ENCODE measurements at regions not wholly inside any gene's neighbourhood (a gene's known extent, or its start where the extent isn't known, plus 50 kb on each side); places are given as distances from the start of the nearest gene placed in this dataset.
"Not testable (repeated sequence)": the region's sequence is repeated elsewhere in the genome, so short reads cannot be mapped to it uniquely, and the experiment has no call there.

GRCh38 chr15:38789566-38789965 is 225.0 kb upstream of the RASGRP1 start:
- no peaks in the 10 kb centered on the region for H3K27me3 ChIP-seq
- TF ChIP-seq POLR2A (IDR thresholded peaks at IDR 0.05), result no peak
- no peak for TF ChIP-seq EP300 (IDR thresholded peaks at IDR 0.05)
- TF ChIP-seq POLR2AphosphoS5 (IDR thresholded peaks at IDR 0.05), result no peak
- no peak for TF ChIP-seq CTCF (IDR thresholded peaks at IDR 0.05)
- no peaks in the 10 kb centered on the region for H3K9me3 ChIP-seq
- no peaks in the 10 kb centered on the region for H3K36me3 ChIP-seq
- H3K4me1 ChIP-seq, result no peaks in the 10 kb centered on the region
- no peak overlapping the region for H3K27ac ChIP-seq
- H3K4me3 ChIP-seq, result no peak overlapping the region
- DNase-seq, result no peak
- no peak for ATAC-seq (ENCODE audit: low FRiP score in 2 of 2)
- WGBS, 2 donors, result 78 to 91% methylated on average over 3 of the region's 3 CpGs

GRCh38 chr15:38793206-38793810 is 228.7 kb upstream of the RASGRP1 start:
- no peak for ATAC-seq (ENCODE audit: low FRiP score in 2 of 2)
- TF ChIP-seq POLR2A (IDR thresholded peaks at IDR 0.05) (no peak), CTCF (IDR thresholded peaks at IDR 0.05) (no peak)
- no peak overlapping the region for H3K4me3 ChIP-seq
- no peaks in the 10 kb centered on the region for H3K27me3 ChIP-seq
- no peaks in the 10 kb centered on the region for H3K4me1 ChIP-seq
- no peak overlapping the region for H3K27ac ChIP-seq
- DNase-seq, result no peak
- WGBS, 2 donors, result 61% methylated on average over 4 of the region's 4 CpGs
- no peaks in the 10 kb centered on the region for H3K9me3 ChIP-seq
- no peaks in the 10 kb centered on the region for H3K36me3 ChIP-seq

- TF ChIP-seq CTCF (IDR thresholded peaks at IDR 0.05), result no peak
- TF ChIP-seq POLR2AphosphoS5 (IDR thresholded peaks at IDR 0.05), result no peak
- TF ChIP-seq EP300 (IDR thresholded peaks at IDR 0.05), result no peak
- TF ChIP-seq POLR2A (IDR thresholded peaks at IDR 0.05), result no peak
Observed at GRCh38 chr15:38795471-38796245, 231.0 kb upstream of the RASGRP1 start.

GRCh38 chr15:38796589-38796988 is 232.0 kb upstream of the RASGRP1 start:
- H3K9me3 ChIP-seq, result no peaks in the 10 kb centered on the region
- H3K4me1 ChIP-seq, result no peaks in the 10 kb centered on the region
- no peak overlapping the region for H3K4me3 ChIP-seq
- WGBS, 2 donors, result 73 to 83% methylated on average over 3 of the region's 3 CpGs
- H3K27me3 ChIP-seq, result no peaks in the 10 kb centered on the region
- no peak overlapping the region for H3K27ac ChIP-seq
- ATAC-seq (ENCODE audit: low FRiP score in 2 of 2) (no peak), DNase-seq (no peak)
- TF ChIP-seq EP300 (IDR thresholded peaks at IDR 0.05) (no peak), CTCF (IDR thresholded peaks at IDR 0.05) (no peak), POLR2AphosphoS5 (IDR thresholded peaks at IDR 0.05) (no peak), POLR2A (IDR thresholded peaks at IDR 0.05) (no peak)
- no peaks in the 10 kb centered on the region for H3K36me3 ChIP-seq

More at GRCh38 chr15:38795471-38796245, 231.0 kb upstream of the RASGRP1 start:
- Histone ChIP-seq H3K36me3 (no peaks in the 10 kb centered on the region), H3K27me3 (no peaks in the 10 kb centered on the region), H3K4me1 (no peaks in the 10 kb centered on the region), H3K9me3 (no peaks in the 10 kb centered on the region), H3K27ac (no peak overlapping the region), H3K4me3 (no peak overlapping the region)
- ATAC-seq (ENCODE audit: low FRiP score in 2 of 2), result no peak
- WGBS, 2 donors, result 60 to 72% methylated on average over 3 of the region's 3 CpGs
- no peak for DNase-seq

- WGBS, 2 donors, result 74 to 75% methylated on average over 4 of the region's 4 CpGs
- H3K4me1 ChIP-seq, result not testable (repeated sequence)
Observed at GRCh38 chr15:38797506-38797905, 232.9 kb upstream of the RASGRP1 start.

GRCh38 chr15:38799202-38799601 is 234.6 kb upstream of the RASGRP1 start:
- not testable (repeated sequence) for DNase-seq; H3K36me3 ChIP-seq; H3K4me1 ChIP-seq; H3K27me3 ChIP-seq; ATAC-seq (ENCODE audit: low FRiP score in 2 of 2); H3K9me3 ChIP-seq; H3K4me3 ChIP-seq; H3K27ac ChIP-seq
- 73 to 84% methylated on average over 5 of the region's 5 CpGs for WGBS, 2 donors

More at GRCh38 chr15:38797506-38797905, 232.9 kb upstream of the RASGRP1 start:
- H3K27me3 ChIP-seq; ATAC-seq (ENCODE audit: low FRiP score in 2 of 2); H3K36me3 ChIP-seq; DNase-seq; H3K27ac ChIP-seq; H3K4me3 ChIP-seq; H3K9me3 ChIP-seq: not testable (repeated sequence)
